ENCODE measurements at regions not wholly inside any gene's neighbourhood (a gene's known extent, or its start where the extent isn't known, plus 50 kb on each side); places are given as distances from the start of the nearest gene placed in this dataset.

- TF ChIP-seq MAX (IDR thresholded peaks at IDR 0.05) (no peak), CREB1 (IDR thresholded peaks at IDR 0.05; ENCODE audit: low read depth) (no peak)
Observed at GRCh38 chr9:82720515-82720914, 342.4 kb downstream of the RASEF start.

Data from Ishikawa (cell line).